ENCODE measurements at regions not wholly inside any gene's neighbourhood (a gene's known extent, or its start where the extent isn't known, plus 50 kb on each side); places are given as distances from the start of the nearest gene placed in this dataset.

DNA sequence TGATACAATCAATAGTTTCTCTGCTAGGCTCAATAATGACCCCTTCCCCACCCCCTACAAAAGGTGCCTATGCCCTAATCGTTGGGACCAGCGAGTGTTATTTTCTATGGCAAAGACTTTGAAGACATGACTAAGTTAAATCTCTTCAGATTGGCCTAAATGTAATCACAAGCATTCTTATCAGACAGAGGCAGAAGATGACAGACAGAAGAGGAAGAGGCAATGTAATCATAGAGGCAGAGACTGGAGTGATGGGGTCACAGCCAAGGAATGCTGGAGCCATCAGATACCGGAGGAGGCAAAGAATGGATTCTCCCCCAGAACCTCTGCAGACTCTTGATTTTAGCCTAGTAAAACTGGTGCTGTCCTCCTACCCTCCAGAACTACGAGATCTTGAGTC is 159.3 kb downstream of the EDN1 start:
- H3K18ac ChIP-seq (ENCODE audit: extremely low read depth, low read length) = no peak overlapping the region
- no peak overlapping the region for H2BK20ac ChIP-seq (ENCODE audit: low read length)
- H4K8ac ChIP-seq (ENCODE audit: extremely low read depth, insufficient read depth, low read length) = no peak overlapping the region
- no peak overlapping the region for H2AFZ ChIP-seq (ENCODE audit: low read length)
- 85% methylated on average over 4 of the region's 4 CpGs; no CpG with 5 or more reads in 1 of the 2 experiments for WGBS, 2 experiments (ENCODE audit: extremely low coverage in 1 of 2, insufficient coverage in 1 of 2, insufficient read length in 1 of 2, insufficient replicate concordance in 2 of 2, low coverage in 1 of 2, low lambda C conversion rate in 2 of 2, missing lambda C conversion rate in 1 of 2)
- no peak overlapping the region for H2BK5ac ChIP-seq (ENCODE audit: low read depth, low read length)
- H3K14ac ChIP-seq (ENCODE audit: insufficient read length) = no peak overlapping the region
- TF ChIP-seq YY1 (IDR thresholded peaks at IDR 0.05; ENCODE audit: low read depth, low read length) (no peak), SIX5 (IDR thresholded peaks at IDR 0.05; ENCODE audit: low read depth, low read length) (no peak), SAP30 (IDR thresholded peaks at IDR 0.05; ENCODE audit: insufficient read depth, insufficient replicate concordance, low read length) (no peak), TAF7 (optimal IDR thresholded peaks at IDR 0.05; ENCODE audit: borderline replicate concordance, low read depth, low read length) (no peak), CREB1 (IDR thresholded peaks at IDR 0.05) (no peak), TCF12 (IDR thresholded peaks at IDR 0.05; ENCODE audit: low read depth, low read length) (no peak), EZH2 (IDR thresholded peaks at IDR 0.05; ENCODE audit: low read depth, low read length, severe bottlenecking) (no peak), BACH1 (IDR thresholded peaks at IDR 0.05; ENCODE audit: low read length) (no peak), SIN3A (conservative IDR thresholded peaks at IDR 0.05 in 1 of 2, IDR thresholded peaks at IDR 0.05 in 1 of 2; ENCODE audit: low read depth in 1 of 2, low read length in 2 of 2) (no peak)
- no peak overlapping the region for H2AK5ac ChIP-seq (ENCODE audit: low read depth, low read length)
- no peak overlapping the region for H4K91ac ChIP-seq (replicated peaks; ENCODE audit: insufficient read length, low read length)
- H3K9me3 ChIP-seq (ENCODE audit: insufficient read depth in 2 of 2, low read depth in 1 of 2, low read length in 1 of 2) = peaks cover 5 to 11% of the 10 kb centered on the region in 2 experiments; a peak in 3 of 4 replicates
- no peaks in the 10 kb centered on the region for H4K20me1 ChIP-seq (replicated peaks in 1 of 2; ENCODE audit: control insufficient read depth in 1 of 2, insufficient read depth in 2 of 2, low read length in 2 of 2)
- no peaks in the 10 kb centered on the region for H3K4me1 ChIP-seq (replicated peaks in 1 of 4; ENCODE audit: control insufficient read depth in 3 of 4, insufficient read depth in 4 of 4, low read length in 3 of 4)
- POLR2A ChIA-PET (ENCODE audit: partially characterized antibody) = no interaction called here
- no peak overlapping the region for H3K4ac ChIP-seq (replicated peaks; ENCODE audit: insufficient read length, low read depth, low read length)
- no peak overlapping the region for H3K4me3 ChIP-seq (ENCODE audit: extremely low read depth in 1 of 4, insufficient read depth in 2 of 4, low read depth in 3 of 4, low read length in 4 of 4)
- H3K4me2 ChIP-seq (ENCODE audit: insufficient read depth in 1 of 2, low read depth in 2 of 2, low read length in 2 of 2) = no peak overlapping the region
- no peaks in the 10 kb centered on the region for H3K79me1 ChIP-seq (ENCODE audit: low read depth, low read length)
- FAIRE-seq (no peak), DNase-seq (ENCODE audit: low read depth in 1 of 2, low spot score in 2 of 2) (no peak)
- CTCF ChIA-PET (ENCODE audit: partially characterized antibody) = no interaction called here
- H3K56ac ChIP-seq (replicated peaks; ENCODE audit: insufficient read length, low read depth, low read length) = no peak overlapping the region
- H3K27ac ChIP-seq (ENCODE audit: low read depth, low read length) = no peak overlapping the region
- no peaks in the 10 kb centered on the region for H3K23me2 ChIP-seq (ENCODE audit: low read depth, low read length)
- H3K27me3 ChIP-seq (replicated peaks in 1 of 4; ENCODE audit: control insufficient read depth in 3 of 4, extremely low read depth in 1 of 4, insufficient read depth in 3 of 4, low read length in 3 of 4) = no peaks in the 10 kb centered on the region
- H3K36me3 ChIP-seq (ENCODE audit: control insufficient read depth in 2 of 4, insufficient read depth in 4 of 4, low read length in 3 of 4) = peaks cover 0 to 4% (median 0%) of the 10 kb centered on the region in 4 experiments; a peak in 1 of 8 replicates
- no peak overlapping the region for H2BK12ac ChIP-seq (ENCODE audit: low read depth, low read length)
- H2BK120ac ChIP-seq (replicated peaks; ENCODE audit: low read depth, low read length) = no peak overlapping the region
- H3K79me2 ChIP-seq (ENCODE audit: control insufficient read depth in 1 of 2, insufficient read depth in 2 of 2, low read length in 2 of 2) = no peaks in the 10 kb centered on the region
- H3K9ac ChIP-seq (replicated peaks in 1 of 4; ENCODE audit: extremely low read depth in 1 of 4, low read depth in 3 of 4, low read length in 3 of 4) = no peak overlapping the region
- no peak overlapping the region for H2BK15ac ChIP-seq (ENCODE audit: low read length)
- H4K5ac ChIP-seq (ENCODE audit: insufficient read length, low read depth, low read length) = no peak overlapping the region
- H3K23ac ChIP-seq (ENCODE audit: insufficient read length) = no peak overlapping the region

All from H1 (cell line).